ENCODE measurements at regions not wholly inside any gene's neighbourhood (a gene's known extent, or its start where the extent isn't known, plus 50 kb on each side); places are given as distances from the start of the nearest gene placed in this dataset.

- Mint-ChIP-seq H3K4me1 (peaks cover 7% of the 10 kb centered on the region), H3K27ac (no peak overlapping the region), H3K4me3 (no peak overlapping the region), H3K9me3 (peaks cover 17 to 32% (median 22%) of the 10 kb centered on the region in 7 donors), H3K36me3 (no peaks in the 10 kb centered on the region), H3K27me3 (ENCODE audit: low read depth in 3 of 3) (peaks cover 1 to 10% (median 9%) of the 10 kb centered on the region in 3 donors)
- no peak overlapping the region for H2AFZ ChIP-seq (ENCODE audit: insufficient read depth, low read depth, low read length, poor library complexity, severe bottlenecking)
- H3K4me1 ChIP-seq (ENCODE audit: control insufficient read depth in 1 of 2, insufficient read depth in 2 of 2, low read length in 2 of 2) = peaks cover 0 to 3% of the 10 kb centered on the region in 2 donors
- H3K27me3 ChIP-seq (ENCODE audit: control insufficient read depth in 2 of 2, insufficient read depth in 2 of 2, low read length in 2 of 2) = no peaks in the 10 kb centered on the region
- intact Hi-C loops (cut with micrococcal nuclease) = loop anchor here (5.0 to 10.0 kb wide), 4 partner anchors 132 to 655 kb away; no protein-coding TSS in a partner anchor
- no peaks in the 10 kb centered on the region for H3K79me2 ChIP-seq (ENCODE audit: insufficient read depth, low read length)
- H3K4me3 ChIP-seq (replicated peaks in 1 of 3; ENCODE audit: low read depth in 2 of 3, low read length in 3 of 3) = no peak overlapping the region
- no peak overlapping the region for H3K4me2 ChIP-seq (replicated peaks; ENCODE audit: extremely low read depth, low read length, poor library complexity, severe bottlenecking)
- no peak for TF ChIP-seq CTCF (IDR thresholded peaks at IDR 0.05)
- H3K36me3 ChIP-seq (replicated peaks in 1 of 2; ENCODE audit: control insufficient read depth in 1 of 2, insufficient read depth in 2 of 2, low read length in 2 of 2) = no peaks in the 10 kb centered on the region
- no peak overlapping the region for H3K27ac ChIP-seq (ENCODE audit: low read depth in 1 of 2, low read length in 2 of 2)
- no peak for DNase-seq
- H3K9me3 ChIP-seq (replicated peaks in 1 of 2; ENCODE audit: control insufficient read depth in 1 of 2, insufficient read depth in 1 of 2, low read length in 2 of 2) = peaks cover 10 to 17% of the 10 kb centered on the region in 2 donors
- no peaks in the 10 kb centered on the region for H4K20me1 ChIP-seq (ENCODE audit: insufficient read depth, low read length)
- WGBS (ENCODE audit: insufficient coverage) = 100% methylated on average over 1 of the region's 8 CpGs
- H3K9ac ChIP-seq (ENCODE audit: insufficient read depth, low read length, poor library complexity, severe bottlenecking) = no peak overlapping the region
Observed at GRCh38 chr1:181169281-181169865, 80.9 kb downstream of the IER5 start.

GRCh38 chr1:181170194-181170593, 81.7 kb downstream of the IER5 start:
- H3K4me3 ChIP-seq (replicated peaks in 1 of 3; ENCODE audit: low read depth in 2 of 3, low read length in 3 of 3) = no peak overlapping the region
- no peak overlapping the region for H3K27ac ChIP-seq (ENCODE audit: low read depth in 1 of 2, low read length in 2 of 2)
- Mint-ChIP-seq H3K27ac (peak overlapping the region in 1 of 7 donors; percentile 36), H3K27me3 (ENCODE audit: low read depth in 3 of 3) (peaks cover 1 to 12% (median 9%) of the 10 kb centered on the region in 3 donors), H3K36me3 (no peaks in the 10 kb centered on the region), H3K4me3 (no peak overlapping the region), H3K9me3 (peaks cover 16 to 27% (median 19%) of the 10 kb centered on the region in 7 donors), H3K4me1 (peaks cover 7% of the 10 kb centered on the region)
- H3K9me3 ChIP-seq (replicated peaks in 1 of 2; ENCODE audit: control insufficient read depth in 1 of 2, insufficient read depth in 1 of 2, low read length in 2 of 2) = peaks cover 10 to 14% of the 10 kb centered on the region in 2 donors
- WGBS (ENCODE audit: insufficient coverage) = no CpG with 5 or more reads among the region's 3 CpGs
- H4K20me1 ChIP-seq (ENCODE audit: insufficient read depth, low read length) = no peaks in the 10 kb centered on the region
- H3K4me1 ChIP-seq (ENCODE audit: control insufficient read depth in 1 of 2, insufficient read depth in 2 of 2, low read length in 2 of 2) = peaks cover 0 to 3% of the 10 kb centered on the region in 2 donors
- H3K79me2 ChIP-seq (ENCODE audit: insufficient read depth, low read length) = no peaks in the 10 kb centered on the region
- H2AFZ ChIP-seq (ENCODE audit: insufficient read depth, low read depth, low read length, poor library complexity, severe bottlenecking) = no peak overlapping the region
- H3K27me3 ChIP-seq (ENCODE audit: control insufficient read depth in 2 of 2, insufficient read depth in 2 of 2, low read length in 2 of 2) = no peaks in the 10 kb centered on the region
- no peak for TF ChIP-seq CTCF (IDR thresholded peaks at IDR 0.05)
- H3K4me2 ChIP-seq (replicated peaks; ENCODE audit: extremely low read depth, low read length, poor library complexity, severe bottlenecking) = no peak overlapping the region
- no peaks in the 10 kb centered on the region for H3K36me3 ChIP-seq (replicated peaks in 1 of 2; ENCODE audit: control insufficient read depth in 1 of 2, insufficient read depth in 2 of 2, low read length in 2 of 2)
- DNase-seq = no peak
- H3K9ac ChIP-seq (ENCODE audit: insufficient read depth, low read length, poor library complexity, severe bottlenecking) = no peak overlapping the region
- intact Hi-C loops (cut with micrococcal nuclease) = no loop called here

Data from CD14-positive monocyte (primary cell).